ENCODE measurements at regions not wholly inside any gene's neighbourhood (a gene's known extent, or its start where the extent isn't known, plus 50 kb on each side); places are given as distances from the start of the nearest gene placed in this dataset.

- TF ChIP-seq HNF4A (conservative IDR thresholded peaks at IDR 0.05) (peak in 1 of 2 donors; percentile 27), REST (IDR thresholded peaks at IDR 0.05) (no peak)
- Histone ChIP-seq H3K27ac (ENCODE audit: low read depth in 1 of 2, low read length in 2 of 2) (no peak overlapping the region), H3K36me3 (ENCODE audit: control insufficient read depth in 4 of 4, insufficient read depth in 3 of 4, low read depth in 1 of 4, low read length in 3 of 4) (no peaks in the 10 kb centered on the region), H3K4me3 (ENCODE audit: low read depth in 1 of 3, low read length in 3 of 3) (no peak overlapping the region), H3K9me3 (ENCODE audit: control insufficient read depth in 4 of 4, low read length in 3 of 4) (peaks cover 0 to 3% (median under 1%) of the 10 kb centered on the region in 4 donors), H3K4me1 (ENCODE audit: control insufficient read depth in 4 of 4, insufficient read depth in 4 of 4, low read length in 3 of 4) (no peaks in the 10 kb centered on the region), H3K27me3 (ENCODE audit: control insufficient read depth in 4 of 4, insufficient read depth in 4 of 4, low read length in 3 of 4) (no peaks in the 10 kb centered on the region), H3K9ac (ENCODE audit: low read depth in 1 of 2, low read length in 2 of 2) (no peak overlapping the region)
- no peak for DNase-seq (ENCODE audit: low spot score)
- 31% methylated on average over 1 of the region's 1 CpG for WGBS
Observed at GRCh38 chr4:144336633-144337032, 196.1 kb upstream of the GYPA start.

GRCh38 chr4:144338148-144338547, 197.6 kb upstream of the GYPA start:
- Histone ChIP-seq H3K4me1 (ENCODE audit: control insufficient read depth in 4 of 4, insufficient read depth in 4 of 4, low read length in 3 of 4) (no peaks in the 10 kb centered on the region), H3K9me3 (ENCODE audit: control insufficient read depth in 4 of 4, low read length in 3 of 4) (peaks cover 0 to 3% (median under 1%) of the 10 kb centered on the region in 4 donors), H3K27ac (ENCODE audit: low read depth in 1 of 2, low read length in 2 of 2) (no peak overlapping the region), H3K36me3 (ENCODE audit: control insufficient read depth in 4 of 4, insufficient read depth in 3 of 4, low read depth in 1 of 4, low read length in 3 of 4) (no peaks in the 10 kb centered on the region), H3K27me3 (ENCODE audit: control insufficient read depth in 4 of 4, insufficient read depth in 4 of 4, low read length in 3 of 4) (no peaks in the 10 kb centered on the region), H3K9ac (ENCODE audit: low read depth in 1 of 2, low read length in 2 of 2) (no peak overlapping the region), H3K4me3 (ENCODE audit: low read depth in 1 of 3, low read length in 3 of 3) (no peak overlapping the region)
- no peak for DNase-seq (ENCODE audit: low spot score)
- TF ChIP-seq MAX (IDR thresholded peaks at IDR 0.05): no peak
- TF ChIP-seq GABPA (IDR thresholded peaks at IDR 0.05 in 1 of 2, conservative IDR thresholded peaks at IDR 0.05 in 1 of 2): no peak
- TF ChIP-seq EGR1 (IDR thresholded peaks at IDR 0.05; ENCODE audit: low read depth in 2 of 2): no peak
- no peak for TF ChIP-seq JUND (IDR thresholded peaks at IDR 0.05)
- no peak for TF ChIP-seq CTCF (IDR thresholded peaks at IDR 0.05; ENCODE audit: low read depth, low read length, missing input control)
- TF ChIP-seq FOXA2 (IDR thresholded peaks at IDR 0.05): no peak
- TF ChIP-seq HNF4A (conservative IDR thresholded peaks at IDR 0.05): no peak
- TF ChIP-seq RAD21 (IDR thresholded peaks at IDR 0.05): no peak
- TF ChIP-seq SP1 (IDR thresholded peaks at IDR 0.05): no peak

GRCh38 chr4:144338834-144339233, 198.3 kb upstream of the GYPA start:
- Histone ChIP-seq H3K9me3 (ENCODE audit: control insufficient read depth in 4 of 4, low read length in 3 of 4) (peaks cover 0 to 3% (median under 1%) of the 10 kb centered on the region in 4 donors), H3K27me3 (ENCODE audit: control insufficient read depth in 4 of 4, insufficient read depth in 4 of 4, low read length in 3 of 4) (no peaks in the 10 kb centered on the region), H3K9ac (ENCODE audit: low read depth in 1 of 2, low read length in 2 of 2) (no peak overlapping the region), H3K4me1 (ENCODE audit: control insufficient read depth in 4 of 4, insufficient read depth in 4 of 4, low read length in 3 of 4) (no peaks in the 10 kb centered on the region), H3K4me3 (ENCODE audit: low read depth in 1 of 3, low read length in 3 of 3) (no peak overlapping the region), H3K36me3 (ENCODE audit: control insufficient read depth in 4 of 4, insufficient read depth in 3 of 4, low read depth in 1 of 4, low read length in 3 of 4) (no peaks in the 10 kb centered on the region), H3K27ac (ENCODE audit: low read depth in 1 of 2, low read length in 2 of 2) (no peak overlapping the region)
- DNase-seq (ENCODE audit: low spot score): no peak
- 86% methylated on average over 2 of the region's 2 CpGs for WGBS
- TF ChIP-seq HNF4A (conservative IDR thresholded peaks at IDR 0.05) (no peak), FOXA2 (IDR thresholded peaks at IDR 0.05) (no peak), EGR1 (IDR thresholded peaks at IDR 0.05; ENCODE audit: low read depth in 2 of 2) (no peak), NR2F2 (IDR thresholded peaks at IDR 0.05) (no peak), RAD21 (IDR thresholded peaks at IDR 0.05) (no peak), JUND (IDR thresholded peaks at IDR 0.05) (no peak), SP1 (IDR thresholded peaks at IDR 0.05) (no peak), ATF3 (IDR thresholded peaks at IDR 0.05) (no peak), CTCF (IDR thresholded peaks at IDR 0.05; ENCODE audit: low read depth, low read length, missing input control) (no peak), TAF1 (conservative IDR thresholded peaks at IDR 0.05) (no peak), FOXA1 (IDR thresholded peaks at IDR 0.05) (no peak), GABPA (IDR thresholded peaks at IDR 0.05 in 1 of 2, conservative IDR thresholded peaks at IDR 0.05 in 1 of 2) (no peak), MAX (IDR thresholded peaks at IDR 0.05) (no peak), REST (IDR thresholded peaks at IDR 0.05) (no peak)

Measured in liver (tissue), 8 donors.